ENCODE measurements at regions not wholly inside any gene's neighbourhood (a gene's known extent, or its start where the extent isn't known, plus 50 kb on each side); places are given as distances from the start of the nearest gene placed in this dataset.

GRCh38 chr9:27634879-27635278, 61.6 kb upstream of the C9orf72 start:
- peak overlapping the region in 1 of 7 experiments; percentile 17 for H3K4me3 ChIP-seq (ENCODE audit: control insufficient read depth in 1 of 7, extremely low read depth in 1 of 7, insufficient read depth in 4 of 7, low read depth in 2 of 7, low read length in 6 of 7)
- POLR2A ChIA-PET, result no interaction called here
- WGBS (ENCODE audit: insufficient coverage), result 50% methylated on average over 2 of the region's 2 CpGs
- CTCF ChIA-PET, result interaction anchor here (1.6 kb wide), 1 partner anchor 20 kb away, joined by 3 read pairs; no protein-coding TSS in a partner anchor
- no peaks in the 10 kb centered on the region for H3K36me3 ChIP-seq (ENCODE audit: control insufficient read depth in 4 of 4, insufficient read depth in 4 of 4, low read length in 3 of 4)
- no peak overlapping the region for H3K27ac ChIP-seq (ENCODE audit: insufficient read depth in 1 of 2, low read depth in 1 of 2, low read length in 2 of 2, poor library complexity in 1 of 2, severe bottlenecking in 2 of 2)
- DNase-seq, result peak; percentile 38 to 93 (median 89)
- H3K9me3 ChIP-seq (ENCODE audit: control extremely low read depth in 1 of 5, control insufficient read depth in 4 of 5, insufficient read depth in 2 of 5, low read depth in 1 of 5, low read length in 4 of 5), result no peaks in the 10 kb centered on the region
- no peaks in the 10 kb centered on the region for H3K27me3 ChIP-seq (replicated peaks in 2 of 5; ENCODE audit: control insufficient read depth in 4 of 5, insufficient read depth in 5 of 5, low read length in 4 of 5)
- H3K4me1 ChIP-seq (ENCODE audit: control extremely low read depth in 1 of 4, control insufficient read depth in 4 of 4, insufficient read depth in 4 of 4, low read length in 3 of 4), result peaks cover 8 to 19% (median 15%) of the 10 kb centered on the region in 4 experiments

- ChIA-PET CTCF (interaction anchor here (0.6 kb wide), 1 partner anchor 1155 kb away, joined by 3 read pairs; no protein-coding TSS in a partner anchor), POLR2A (no interaction called here)
- no peaks in the 10 kb centered on the region for H3K27me3 ChIP-seq (replicated peaks in 2 of 5; ENCODE audit: control insufficient read depth in 4 of 5, insufficient read depth in 5 of 5, low read length in 4 of 5)
- WGBS (ENCODE audit: insufficient coverage), result 100% methylated on average over 3 of the region's 6 CpGs
- H3K4me3 ChIP-seq (ENCODE audit: control insufficient read depth in 1 of 7, extremely low read depth in 1 of 7, insufficient read depth in 4 of 7, low read depth in 2 of 7, low read length in 6 of 7), result no peak overlapping the region
- no peak overlapping the region for H3K27ac ChIP-seq (ENCODE audit: insufficient read depth in 1 of 2, low read depth in 1 of 2, low read length in 2 of 2, poor library complexity in 1 of 2, severe bottlenecking in 2 of 2)
- H3K36me3 ChIP-seq (ENCODE audit: control insufficient read depth in 4 of 4, insufficient read depth in 4 of 4, low read length in 3 of 4), result no peaks in the 10 kb centered on the region
- DNase-seq, result no peak
- H3K9me3 ChIP-seq (ENCODE audit: control extremely low read depth in 1 of 5, control insufficient read depth in 4 of 5, insufficient read depth in 2 of 5, low read depth in 1 of 5, low read length in 4 of 5), result no peaks in the 10 kb centered on the region
- peaks cover 8 to 17% (median 14%) of the 10 kb centered on the region in 4 experiments for H3K4me1 ChIP-seq (ENCODE audit: control extremely low read depth in 1 of 4, control insufficient read depth in 4 of 4, insufficient read depth in 4 of 4, low read length in 3 of 4)
These were observed 65.4 kb upstream of the C9orf72 start for GRCh38 chr9:27638716-27639115.

GRCh38 chr9:27645161-27645840, 72.0 kb upstream of the C9orf72 start:
- DNase-seq, result peak; percentile 5 to 70 (median 69)
- Histone ChIP-seq H3K27me3 (replicated peaks in 2 of 5; ENCODE audit: control insufficient read depth in 4 of 5, insufficient read depth in 5 of 5, low read length in 4 of 5) (no peaks in the 10 kb centered on the region), H3K27ac (ENCODE audit: insufficient read depth in 1 of 2, low read depth in 1 of 2, low read length in 2 of 2, poor library complexity in 1 of 2, severe bottlenecking in 2 of 2) (no peak overlapping the region), H3K36me3 (ENCODE audit: control insufficient read depth in 4 of 4, insufficient read depth in 4 of 4, low read length in 3 of 4) (no peaks in the 10 kb centered on the region), H3K4me3 (ENCODE audit: control insufficient read depth in 1 of 7, extremely low read depth in 1 of 7, insufficient read depth in 4 of 7, low read depth in 2 of 7, low read length in 6 of 7) (no peak overlapping the region), H3K9me3 (ENCODE audit: control extremely low read depth in 1 of 5, control insufficient read depth in 4 of 5, insufficient read depth in 2 of 5, low read depth in 1 of 5, low read length in 4 of 5) (no peaks in the 10 kb centered on the region), H3K4me1 (ENCODE audit: control extremely low read depth in 1 of 4, control insufficient read depth in 4 of 4, insufficient read depth in 4 of 4, low read length in 3 of 4) (peaks cover 0 to 11% (median 7%) of the 10 kb centered on the region in 4 experiments)
- CTCF ChIA-PET, result no interaction called here
- POLR2A ChIA-PET, result no interaction called here
- WGBS (ENCODE audit: insufficient coverage), result 100% methylated on average over 2 of the region's 3 CpGs

- Histone ChIP-seq H3K36me3 (ENCODE audit: control insufficient read depth in 4 of 4, insufficient read depth in 4 of 4, low read length in 3 of 4) (no peaks in the 10 kb centered on the region), H3K9me3 (ENCODE audit: control extremely low read depth in 1 of 5, control insufficient read depth in 4 of 5, insufficient read depth in 2 of 5, low read depth in 1 of 5, low read length in 4 of 5) (no peaks in the 10 kb centered on the region), H3K27me3 (replicated peaks in 2 of 5; ENCODE audit: control insufficient read depth in 4 of 5, insufficient read depth in 5 of 5, low read length in 4 of 5) (no peaks in the 10 kb centered on the region), H3K4me3 (ENCODE audit: control insufficient read depth in 1 of 7, extremely low read depth in 1 of 7, insufficient read depth in 4 of 7, low read depth in 2 of 7, low read length in 6 of 7) (no peak overlapping the region), H3K27ac (ENCODE audit: insufficient read depth in 1 of 2, low read depth in 1 of 2, low read length in 2 of 2, poor library complexity in 1 of 2, severe bottlenecking in 2 of 2) (no peak overlapping the region), H3K4me1 (ENCODE audit: control extremely low read depth in 1 of 4, control insufficient read depth in 4 of 4, insufficient read depth in 4 of 4, low read length in 3 of 4) (peaks cover 0 to 7% (median 0%) of the 10 kb centered on the region in 4 experiments)
- no peak for DNase-seq
- WGBS (ENCODE audit: insufficient coverage), result no CpG with 5 or more reads among the region's 1 CpG
- ChIA-PET CTCF (no interaction called here), POLR2A (no interaction called here)
These were observed 80.0 kb upstream of the C9orf72 start for GRCh38 chr9:27653246-27653645.

GRCh38 chr9:27653957-27654356, 80.7 kb upstream of the C9orf72 start:
- ChIA-PET POLR2A (no interaction called here), CTCF (no interaction called here)
- Histone ChIP-seq H3K4me1 (ENCODE audit: control extremely low read depth in 1 of 4, control insufficient read depth in 4 of 4, insufficient read depth in 4 of 4, low read length in 3 of 4) (peaks cover 0 to 7% (median 0%) of the 10 kb centered on the region in 4 experiments), H3K4me3 (ENCODE audit: control insufficient read depth in 1 of 7, extremely low read depth in 1 of 7, insufficient read depth in 4 of 7, low read depth in 2 of 7, low read length in 6 of 7) (no peak overlapping the region), H3K27me3 (replicated peaks in 2 of 5; ENCODE audit: control insufficient read depth in 4 of 5, insufficient read depth in 5 of 5, low read length in 4 of 5) (no peaks in the 10 kb centered on the region), H3K36me3 (ENCODE audit: control insufficient read depth in 4 of 4, insufficient read depth in 4 of 4, low read length in 3 of 4) (no peaks in the 10 kb centered on the region), H3K9me3 (ENCODE audit: control extremely low read depth in 1 of 5, control insufficient read depth in 4 of 5, insufficient read depth in 2 of 5, low read depth in 1 of 5, low read length in 4 of 5) (no peaks in the 10 kb centered on the region), H3K27ac (ENCODE audit: insufficient read depth in 1 of 2, low read depth in 1 of 2, low read length in 2 of 2, poor library complexity in 1 of 2, severe bottlenecking in 2 of 2) (no peak overlapping the region)
- no peak for DNase-seq
- no CpG with 5 or more reads among the region's 3 CpGs for WGBS (ENCODE audit: insufficient coverage)

GRCh38 chr9:27654629-27655285, 81.5 kb upstream of the C9orf72 start:
- peaks cover 0 to 7% (median 0%) of the 10 kb centered on the region in 4 experiments for H3K4me1 ChIP-seq (ENCODE audit: control extremely low read depth in 1 of 4, control insufficient read depth in 4 of 4, insufficient read depth in 4 of 4, low read length in 3 of 4)
- DNase-seq, result no peak
- H3K27ac ChIP-seq (ENCODE audit: insufficient read depth in 1 of 2, low read depth in 1 of 2, low read length in 2 of 2, poor library complexity in 1 of 2, severe bottlenecking in 2 of 2), result no peak overlapping the region
- no peaks in the 10 kb centered on the region for H3K27me3 ChIP-seq (replicated peaks in 2 of 5; ENCODE audit: control insufficient read depth in 4 of 5, insufficient read depth in 5 of 5, low read length in 4 of 5)
- H3K9me3 ChIP-seq (ENCODE audit: control extremely low read depth in 1 of 5, control insufficient read depth in 4 of 5, insufficient read depth in 2 of 5, low read depth in 1 of 5, low read length in 4 of 5), result no peaks in the 10 kb centered on the region
- no peaks in the 10 kb centered on the region for H3K36me3 ChIP-seq (ENCODE audit: control insufficient read depth in 4 of 4, insufficient read depth in 4 of 4, low read length in 3 of 4)
- POLR2A ChIA-PET, result no interaction called here
- no peak overlapping the region for H3K4me3 ChIP-seq (ENCODE audit: control insufficient read depth in 1 of 7, extremely low read depth in 1 of 7, insufficient read depth in 4 of 7, low read depth in 2 of 7, low read length in 6 of 7)
- 95% methylated on average over 14 of the region's 17 CpGs for WGBS (ENCODE audit: insufficient coverage)
- CTCF ChIA-PET, result no interaction called here

GRCh38 chr9:27655441-27655840, 82.2 kb upstream of the C9orf72 start:
- CTCF ChIA-PET, result no interaction called here
- DNase-seq, result no peak
- no peak overlapping the region for H3K27ac ChIP-seq (ENCODE audit: insufficient read depth in 1 of 2, low read depth in 1 of 2, low read length in 2 of 2, poor library complexity in 1 of 2, severe bottlenecking in 2 of 2)
- WGBS (ENCODE audit: insufficient coverage), result 67% methylated on average over 1 of the region's 2 CpGs
- POLR2A ChIA-PET, result no interaction called here
- H3K27me3 ChIP-seq (replicated peaks in 2 of 5; ENCODE audit: control insufficient read depth in 4 of 5, insufficient read depth in 5 of 5, low read length in 4 of 5), result no peaks in the 10 kb centered on the region
- no peak overlapping the region for H3K4me3 ChIP-seq (ENCODE audit: control insufficient read depth in 1 of 7, extremely low read depth in 1 of 7, insufficient read depth in 4 of 7, low read depth in 2 of 7, low read length in 6 of 7)
- H3K4me1 ChIP-seq (ENCODE audit: control extremely low read depth in 1 of 4, control insufficient read depth in 4 of 4, insufficient read depth in 4 of 4, low read length in 3 of 4), result peaks cover 0 to 7% (median 0%) of the 10 kb centered on the region in 4 experiments
- H3K9me3 ChIP-seq (ENCODE audit: control extremely low read depth in 1 of 5, control insufficient read depth in 4 of 5, insufficient read depth in 2 of 5, low read depth in 1 of 5, low read length in 4 of 5), result no peaks in the 10 kb centered on the region
- no peaks in the 10 kb centered on the region for H3K36me3 ChIP-seq (ENCODE audit: control insufficient read depth in 4 of 4, insufficient read depth in 4 of 4, low read length in 3 of 4)
